ELF-1 (cell line): ENCODE measurements at regions not wholly inside any gene's neighbourhood (a gene's known extent, or its start where the extent isn't known, plus 50 kb on each side); places are given as distances from the start of the nearest gene placed in this dataset.

Experiments used
- DNase-seq: peaks from one replicate; pipeline ENCODE4 v3.0.0-alpha.2; 2016; ENCODE audit warnings: low read depth, low spot score

DNA sequence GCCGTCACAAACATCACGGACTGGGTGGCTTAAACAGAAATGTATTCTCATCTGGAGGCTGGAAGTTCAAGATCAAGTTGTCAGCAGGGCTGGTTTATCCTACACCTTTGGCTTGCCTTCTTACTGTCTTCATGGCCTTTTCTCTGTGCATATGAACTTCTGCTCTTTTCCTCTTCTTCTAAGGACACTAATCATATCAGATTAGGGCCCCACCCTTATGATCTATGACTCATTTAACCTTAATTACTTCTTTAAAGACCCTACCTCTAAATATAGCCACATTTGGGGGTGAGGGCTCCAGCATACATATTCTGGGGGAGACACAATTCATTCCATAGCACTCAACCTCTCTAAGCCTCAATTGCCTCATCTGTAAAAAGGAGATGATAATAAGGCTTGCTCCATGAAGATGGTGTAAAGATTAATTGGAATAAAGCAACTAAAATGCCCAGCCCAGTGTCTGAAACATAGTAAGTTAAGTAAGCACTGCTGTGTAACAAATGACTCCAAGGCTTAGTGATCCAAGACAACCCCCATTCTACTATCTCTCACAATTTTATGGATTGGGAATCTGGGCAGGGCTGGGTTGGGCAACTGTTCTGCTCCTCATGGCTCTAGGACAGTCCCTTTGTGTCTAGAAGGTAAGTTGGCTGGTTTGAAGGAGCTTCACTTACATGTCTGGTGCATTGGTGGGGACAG, 119.8 kb downstream of the BANF2 start:
- DNase-seq, result no peak

DNA sequence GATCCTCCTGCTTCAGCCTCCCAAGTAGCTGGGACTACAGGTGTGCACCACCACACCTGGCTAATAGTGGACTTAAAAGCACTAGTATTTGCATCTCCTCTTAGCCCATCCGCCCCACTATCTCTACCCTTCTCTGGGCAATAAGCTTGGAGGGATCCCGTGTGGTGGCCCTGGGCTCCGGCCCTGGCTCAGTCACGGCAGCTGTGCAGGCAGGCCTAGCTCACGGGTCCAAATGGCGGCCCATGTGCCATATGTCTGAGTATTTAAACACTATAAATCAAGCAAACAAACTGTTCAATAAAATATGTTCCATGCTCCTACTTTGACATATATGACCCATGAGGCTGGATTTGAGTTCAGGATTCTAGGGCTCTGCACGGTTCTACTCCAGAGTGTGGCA, 118.4 kb downstream of the BANF2 start:
- no peak for DNase-seq

DNA sequence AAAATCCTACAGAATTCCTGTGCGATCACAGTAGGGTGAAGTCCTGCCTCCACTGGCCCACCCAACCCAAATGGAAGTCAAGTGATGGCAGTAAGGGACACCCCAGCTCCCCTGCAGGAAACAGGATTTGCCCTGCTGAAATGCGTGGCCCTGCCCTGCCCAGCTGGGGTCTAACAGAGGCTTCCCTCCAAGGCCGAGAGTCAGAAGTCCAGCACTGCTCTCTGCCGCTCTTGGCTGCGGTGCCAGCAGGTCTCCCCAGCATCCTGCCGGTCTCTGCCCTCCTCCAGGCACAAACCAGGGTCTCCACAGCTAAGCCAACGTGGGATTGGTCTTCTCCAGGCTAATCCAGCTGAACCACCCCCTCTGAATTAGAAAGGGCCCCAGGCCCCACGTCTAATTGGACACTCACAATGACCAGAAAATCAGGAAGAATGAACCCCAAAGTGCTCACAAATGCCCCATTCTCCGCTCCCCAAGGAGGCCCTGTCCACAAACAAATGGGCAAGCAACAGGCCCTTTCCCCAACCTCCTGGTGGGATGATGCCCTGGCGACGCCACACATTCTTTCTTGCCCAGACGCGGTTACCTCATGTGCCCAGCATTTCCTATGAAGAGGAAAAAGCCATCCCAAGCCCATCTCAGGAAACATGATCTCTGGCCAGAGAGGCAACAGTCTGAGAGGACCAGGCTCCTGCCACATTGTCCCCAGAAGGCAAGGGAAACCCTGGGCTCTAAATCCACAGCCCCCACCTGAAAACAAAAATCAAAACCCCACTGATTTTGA, 117.2 kb downstream of the BANF2 start:
- DNase-seq, result no peak

DNA sequence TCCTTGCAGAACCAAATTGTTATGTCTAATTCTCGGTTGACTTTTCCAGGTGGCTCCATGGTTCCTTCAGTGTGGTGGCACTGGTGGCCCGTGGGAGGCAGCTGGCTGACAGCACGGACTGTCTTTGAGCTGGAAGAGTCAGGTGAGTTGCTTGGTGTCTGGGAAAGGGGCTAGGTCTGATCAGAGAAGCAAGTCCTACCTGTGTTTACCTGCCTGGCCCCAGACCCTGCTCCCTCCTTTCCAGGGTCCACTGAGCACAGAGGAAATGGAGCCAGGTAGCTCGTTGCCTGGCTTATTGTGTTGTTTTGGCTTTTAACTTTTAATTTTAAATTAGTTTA, 111.8 kb downstream of the BANF2 start:
- no peak for DNase-seq

DNA sequence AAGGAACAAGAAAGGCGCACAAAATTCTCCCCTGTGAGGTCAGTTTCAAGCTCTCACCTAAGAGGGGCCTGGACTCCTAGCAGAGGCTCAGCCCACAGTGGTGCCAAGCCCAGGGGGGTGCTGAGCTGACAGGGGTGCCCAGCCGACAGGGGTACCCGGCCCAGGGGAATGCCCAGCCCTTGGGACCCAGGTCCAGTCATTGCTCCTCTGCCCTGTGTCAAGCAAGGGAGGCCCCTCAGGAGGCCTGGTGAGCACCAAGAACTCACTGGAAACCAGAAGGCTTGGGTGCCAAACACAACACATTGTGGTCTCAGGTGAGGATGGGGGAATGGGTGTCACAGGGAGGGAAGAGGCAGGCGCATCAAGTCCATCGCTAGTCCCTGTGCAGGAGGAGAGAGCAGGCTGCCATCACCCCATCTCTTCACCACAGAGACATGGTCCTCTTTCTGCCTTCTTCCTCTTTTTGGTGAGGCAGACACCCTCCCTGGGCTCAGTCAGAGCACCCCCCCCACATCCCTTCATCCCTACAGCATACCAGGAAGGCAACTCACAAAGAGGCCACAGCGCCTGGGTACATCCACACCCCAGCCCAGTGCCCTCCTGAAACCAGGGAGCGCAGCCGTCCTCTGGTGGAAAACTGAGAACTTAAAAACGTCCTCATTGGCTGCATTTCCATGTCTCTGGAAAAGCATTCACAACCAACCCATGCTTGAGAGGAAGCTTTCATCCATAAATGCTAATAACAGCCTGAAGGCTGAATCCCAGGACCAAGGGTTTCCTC, 111.3 kb downstream of the BANF2 start:
- DNase-seq, result no peak

DNA sequence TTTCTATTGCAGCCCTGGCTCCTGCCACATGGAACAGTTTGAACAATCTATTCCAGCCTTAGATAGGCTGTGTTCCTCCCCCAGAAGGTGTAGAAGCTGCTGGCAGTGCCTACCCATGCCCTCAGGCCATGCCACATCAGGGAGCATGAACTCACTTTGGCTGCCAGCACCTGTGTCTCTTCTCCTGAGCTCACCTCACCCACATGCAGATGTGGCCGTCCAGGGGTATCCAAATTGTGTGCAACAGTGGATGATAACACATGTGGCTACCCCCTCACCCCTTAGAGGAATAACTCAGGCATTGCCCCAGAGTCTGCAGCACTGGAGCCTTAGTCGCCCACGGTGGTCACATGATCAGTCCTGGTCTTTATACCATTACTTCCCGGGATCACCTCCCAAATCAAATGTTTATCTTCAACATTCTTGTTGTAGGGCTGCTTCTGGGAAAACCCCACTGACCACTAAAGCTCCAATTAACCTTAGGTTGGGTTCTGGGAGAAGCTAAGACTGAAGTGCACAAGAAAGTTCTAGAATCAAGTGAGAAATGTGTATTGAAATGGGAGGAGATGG, 110.4 kb downstream of the BANF2 start:
- no peak for DNase-seq

DNA sequence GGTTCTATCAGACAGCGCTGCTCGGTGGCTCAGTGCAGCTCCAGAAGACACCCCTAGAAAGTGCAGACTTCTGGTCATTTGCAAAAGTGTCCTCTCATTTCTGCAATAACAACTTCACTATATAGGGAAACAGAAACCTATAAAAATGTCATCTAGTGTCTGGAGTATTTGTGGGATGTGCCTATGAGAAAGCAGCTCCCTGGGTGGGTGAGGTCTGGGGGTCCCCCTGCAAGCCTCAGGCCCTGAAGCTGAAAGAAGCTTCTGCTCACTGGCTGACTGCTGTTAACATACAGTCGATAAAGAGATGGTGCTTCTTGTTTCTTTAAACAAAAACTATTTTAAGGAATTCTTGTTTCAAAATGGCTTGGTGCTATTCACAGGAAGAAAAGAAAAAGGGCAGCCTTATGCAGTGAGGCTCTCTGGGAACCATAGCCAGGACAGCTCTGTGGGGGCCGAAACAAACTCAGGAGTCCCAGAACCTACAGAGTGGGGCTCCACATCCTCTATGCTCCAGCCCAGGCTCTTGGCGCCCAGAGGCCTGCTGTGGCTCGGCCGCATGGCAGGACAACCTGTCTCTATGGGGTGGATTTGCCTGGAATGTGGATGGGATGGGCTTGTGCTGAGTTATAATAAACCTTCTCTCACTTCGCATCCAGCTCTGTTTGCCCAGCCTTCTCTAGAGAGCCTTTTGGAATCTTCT, 109.7 kb downstream of the BANF2 start:
- no peak for DNase-seq

DNA sequence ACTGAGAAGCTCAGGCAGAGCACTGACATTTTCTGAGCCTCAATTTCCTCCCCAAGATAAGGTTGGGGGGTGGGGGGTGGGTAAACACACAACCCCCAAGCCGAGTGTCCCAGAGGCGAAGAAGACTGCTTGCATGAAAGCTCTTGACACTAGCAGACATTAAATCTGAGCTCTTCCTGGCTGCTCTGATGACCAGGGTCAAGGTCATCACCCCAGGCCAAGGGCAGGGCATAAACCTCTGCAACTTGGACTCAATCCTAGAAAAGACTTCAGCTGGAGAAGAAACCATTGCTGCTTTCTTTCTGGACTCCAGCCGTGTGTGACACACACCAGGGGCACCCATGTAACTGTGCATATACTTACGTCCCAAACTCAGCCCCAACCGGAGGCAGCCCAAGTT, 109.0 kb downstream of the BANF2 start:
- DNase-seq, result no peak

DNA sequence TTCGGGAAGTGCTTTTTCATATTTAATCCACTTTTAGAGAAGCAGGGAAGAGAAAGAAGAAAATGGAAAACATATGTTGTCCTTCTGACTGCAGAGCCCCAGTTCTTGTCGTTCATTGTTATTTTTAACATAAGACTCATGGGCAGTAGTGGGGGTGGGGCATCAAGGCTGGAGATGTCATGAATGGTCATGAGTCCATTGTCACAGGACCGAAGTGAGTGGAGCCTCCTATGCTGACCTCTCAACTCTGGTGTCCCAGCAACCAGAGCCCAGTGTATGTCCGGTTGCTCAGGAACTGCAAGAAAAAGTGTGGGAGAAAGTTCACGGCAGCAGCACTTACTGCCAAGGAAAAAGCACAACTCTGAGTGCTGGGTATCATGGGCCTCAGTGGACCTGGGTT, 108.6 kb downstream of the BANF2 start:
- no peak for DNase-seq

DNA sequence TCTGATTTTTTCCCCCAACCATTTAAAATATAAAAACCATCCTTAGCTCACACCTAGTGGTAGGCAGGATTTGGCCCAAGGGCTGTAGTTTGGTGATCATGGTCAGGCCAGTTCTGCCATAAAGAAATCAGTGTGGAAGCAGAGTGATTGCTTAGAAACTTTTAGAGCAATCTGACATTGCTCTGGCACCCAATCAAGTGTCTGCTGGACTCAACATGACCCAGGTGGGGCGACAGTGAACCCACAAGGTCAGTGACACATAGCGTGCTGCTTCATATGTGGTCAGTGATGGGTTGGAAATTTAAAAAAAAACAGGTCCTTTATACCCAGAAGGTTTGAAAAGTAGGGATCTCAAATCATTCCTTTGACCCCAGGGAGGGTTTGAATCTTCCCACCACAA, 107.9 kb downstream of the BANF2 start:
- DNase-seq, result no peak

DNA sequence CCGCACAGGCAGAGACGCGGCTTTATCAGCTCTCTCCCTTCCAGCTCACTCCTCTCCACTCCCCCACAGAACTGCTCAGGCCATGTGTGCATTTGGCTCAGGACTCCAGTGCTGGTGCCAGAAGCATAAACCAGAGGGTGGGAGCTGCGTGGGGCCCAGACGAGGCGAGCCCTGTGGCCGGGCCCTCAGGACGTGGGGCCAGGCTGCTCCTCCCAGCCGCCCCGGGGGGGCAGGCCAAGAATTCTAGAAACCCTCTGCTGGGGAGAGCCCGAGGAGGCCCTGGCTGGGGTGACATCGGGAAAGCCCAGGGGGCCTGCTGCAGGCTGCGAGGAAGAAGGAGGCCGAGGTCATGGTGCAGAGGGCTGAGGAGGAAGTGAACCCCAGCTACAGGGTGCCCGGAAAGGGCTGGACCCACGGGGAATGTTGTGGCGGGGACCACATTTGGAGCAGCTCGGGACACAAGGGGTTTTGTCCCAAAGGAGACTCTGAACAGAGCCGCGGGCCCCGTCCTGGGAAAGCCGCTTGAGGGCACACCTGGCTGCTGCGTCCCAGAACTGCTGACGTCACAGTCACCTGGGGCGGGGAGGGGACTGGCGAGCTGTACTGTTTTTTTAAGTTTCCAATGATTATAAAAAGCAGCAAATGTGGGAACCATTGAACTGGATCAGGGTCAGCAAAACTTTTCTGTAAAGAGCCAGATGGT, 107.1 kb downstream of the BANF2 start:
- peak; percentile 73 for DNase-seq

DNA sequence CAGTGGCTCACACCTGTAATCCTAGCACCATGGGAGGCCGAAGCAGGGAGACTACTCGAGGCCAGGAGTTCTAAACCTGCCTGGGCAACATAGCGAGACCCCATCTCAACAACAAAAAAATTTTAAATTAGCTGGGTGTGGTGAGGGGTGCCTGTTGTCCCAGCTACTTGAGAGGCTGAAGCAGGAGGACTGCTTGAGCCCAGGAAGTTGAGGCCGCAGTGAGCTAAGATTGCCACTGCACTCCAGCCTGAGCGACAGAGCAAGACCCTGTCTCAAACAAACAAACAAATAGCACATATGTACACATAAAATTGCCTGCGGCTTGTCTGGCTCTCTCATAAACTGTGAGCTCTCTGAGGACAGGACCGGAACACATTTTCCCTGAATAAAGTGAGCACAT, 106.3 kb downstream of the BANF2 start:
- DNase-seq, result no peak

DNA sequence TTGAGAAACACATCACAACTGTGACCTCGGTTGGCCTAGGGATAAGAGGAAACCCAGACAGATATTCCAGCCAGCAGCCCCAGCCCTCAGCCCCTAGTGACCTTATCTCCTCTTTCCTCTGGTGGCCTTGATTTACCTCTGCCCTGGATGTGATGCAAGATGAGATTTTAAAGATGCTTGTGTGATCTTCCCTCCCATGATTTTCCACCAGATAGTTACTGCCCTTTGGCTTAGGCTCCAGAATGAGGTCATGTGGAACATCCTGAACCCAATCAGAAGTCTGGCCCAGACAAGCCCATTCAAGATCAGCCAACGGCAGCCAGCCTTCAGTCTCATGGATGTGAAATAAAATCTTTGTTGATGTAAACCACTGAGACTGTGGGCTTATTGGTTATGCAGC, 104.0 kb downstream of the BANF2 start:
- DNase-seq, result no peak

DNA sequence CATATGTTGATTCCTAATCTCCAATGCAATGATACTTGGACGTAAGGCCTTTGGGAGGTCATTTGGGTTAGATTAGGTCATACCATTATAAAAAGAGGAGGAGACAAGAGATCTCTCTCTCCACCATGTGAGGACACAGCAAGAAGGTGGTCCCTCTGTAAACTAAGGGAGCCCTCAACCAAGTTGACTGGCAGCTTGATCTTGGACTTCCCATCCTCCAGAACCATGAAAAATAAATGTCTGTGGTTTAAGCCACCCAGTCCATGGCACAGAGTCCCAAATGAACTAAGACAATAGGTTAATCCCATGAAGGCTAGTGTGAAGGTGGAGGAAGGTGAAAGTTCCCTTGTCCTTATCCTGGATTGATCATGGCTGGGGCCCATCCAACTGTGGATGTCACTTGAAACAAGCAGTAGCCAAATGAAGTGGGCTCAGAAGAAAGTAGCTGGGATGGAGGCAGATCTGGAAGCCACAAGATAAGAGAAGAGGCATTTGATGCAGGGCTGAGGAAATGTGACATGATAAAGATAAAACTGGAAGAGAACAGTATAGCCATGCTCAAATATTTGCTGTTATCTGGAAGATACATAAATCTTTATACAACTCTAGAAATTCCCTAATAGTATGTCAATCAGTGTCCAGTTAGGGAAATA, 99.9 kb downstream of the BANF2 start:
- DNase-seq, result no peak

DNA sequence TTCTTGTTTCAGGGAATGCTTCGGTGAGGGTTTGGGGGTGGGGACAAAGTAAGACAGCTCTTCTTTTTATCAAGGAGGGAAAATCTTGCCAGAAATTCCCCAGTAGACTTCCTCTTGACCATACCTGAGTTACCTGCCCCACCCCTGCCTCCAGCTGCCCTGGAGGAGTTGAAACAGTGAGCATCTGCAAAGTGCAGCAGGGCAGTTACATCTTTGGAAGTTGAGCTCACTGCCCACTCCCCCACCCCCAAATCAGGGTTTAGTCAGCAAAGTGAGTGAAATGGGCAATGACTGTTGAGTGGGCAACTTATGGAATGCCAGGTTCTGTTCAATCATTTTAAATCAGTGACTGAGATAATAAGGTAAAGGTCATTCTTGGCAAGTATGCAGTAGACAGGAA, 98.8 kb downstream of the BANF2 start:
- no peak for DNase-seq

DNA sequence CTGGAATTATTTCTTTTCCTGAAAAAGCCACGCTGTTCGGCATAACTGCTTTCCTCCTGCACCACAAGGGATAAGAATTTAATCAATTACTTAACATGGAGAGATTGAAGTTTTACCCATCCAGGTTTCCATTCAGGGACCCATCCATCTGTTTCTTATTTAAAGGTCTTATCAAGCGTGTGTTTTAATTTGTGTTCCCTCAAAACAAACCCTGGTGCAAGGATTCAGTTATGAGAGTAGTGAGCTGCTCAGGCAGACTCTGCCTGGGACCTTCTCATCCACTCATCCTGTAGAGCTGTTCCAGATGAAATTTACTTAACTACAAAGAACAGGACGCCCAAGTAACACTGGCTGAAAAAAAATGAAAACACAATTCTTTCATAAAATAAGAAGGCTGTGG, 97.8 kb downstream of the BANF2 start:
- DNase-seq, result no peak

DNA sequence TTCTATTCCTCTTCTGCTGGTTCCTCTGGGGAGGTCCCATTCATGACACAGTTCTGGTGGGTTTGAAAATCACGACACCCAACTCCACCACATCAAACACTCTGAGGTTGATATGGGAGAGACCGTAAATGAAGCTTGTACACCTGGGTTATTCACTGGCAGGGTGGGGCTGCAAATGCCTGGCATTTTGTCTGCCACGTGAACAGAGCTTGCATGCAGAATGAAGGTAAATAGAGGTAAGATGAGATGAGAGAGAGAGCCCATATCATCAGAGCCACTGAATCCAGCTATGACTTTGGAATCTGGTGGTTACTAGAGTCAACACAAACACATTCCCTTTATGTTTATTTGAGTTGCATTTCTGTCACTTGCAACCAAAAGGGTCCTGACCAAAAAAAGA, 97.4 kb downstream of the BANF2 start:
- DNase-seq, result no peak

DNA sequence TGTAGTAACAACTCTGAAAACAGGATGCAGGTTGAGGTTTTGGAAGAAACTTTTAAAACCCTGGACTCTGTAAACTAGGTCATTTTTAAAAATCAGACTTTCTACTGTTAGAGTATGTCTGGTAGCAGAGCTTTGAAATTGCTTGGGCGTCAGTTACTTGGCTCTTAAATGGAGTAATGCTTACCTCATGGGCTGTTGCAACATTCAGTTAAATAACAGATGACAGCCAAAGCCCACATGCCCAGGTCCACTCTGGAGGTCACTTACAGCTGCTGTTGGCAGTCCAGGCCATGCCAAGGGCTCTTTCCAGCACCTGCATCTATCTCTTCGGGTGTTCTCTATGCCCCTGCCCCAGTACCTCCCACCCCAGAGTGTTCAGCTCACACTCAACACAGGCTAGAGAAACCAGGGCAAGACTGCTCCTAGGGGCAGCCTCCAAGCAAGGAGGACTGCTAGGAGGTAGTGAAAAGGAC, 96.4 kb downstream of the BANF2 start:
- DNase-seq, result no peak

DNA sequence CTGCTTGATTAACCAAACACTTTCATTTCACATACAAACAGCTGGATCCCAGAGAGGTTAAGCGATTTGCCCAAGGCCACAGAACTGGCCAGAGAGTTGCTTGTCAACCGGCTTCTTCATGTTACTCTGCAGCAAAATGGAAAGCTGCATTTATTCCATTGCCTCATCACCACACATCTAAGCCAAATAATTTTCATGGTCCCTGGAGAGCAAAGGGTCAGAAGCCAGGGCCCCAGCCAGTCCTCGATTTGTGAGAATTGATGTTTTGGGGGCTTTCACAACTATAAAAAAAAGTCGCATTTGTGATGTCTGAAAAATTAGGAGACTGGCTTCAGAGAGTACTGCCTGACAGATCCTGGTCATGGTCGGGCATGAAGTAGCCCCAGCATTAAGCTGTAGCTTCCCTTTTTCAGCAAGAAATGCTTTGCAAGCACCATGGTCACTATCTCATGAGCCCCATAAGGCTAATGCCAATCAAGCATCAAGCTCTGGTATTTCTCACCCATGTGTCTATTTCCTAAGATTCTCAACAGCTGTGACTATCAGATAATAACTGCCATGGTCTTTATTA, 95.8 kb downstream of the BANF2 start:
- no peak for DNase-seq

DNA sequence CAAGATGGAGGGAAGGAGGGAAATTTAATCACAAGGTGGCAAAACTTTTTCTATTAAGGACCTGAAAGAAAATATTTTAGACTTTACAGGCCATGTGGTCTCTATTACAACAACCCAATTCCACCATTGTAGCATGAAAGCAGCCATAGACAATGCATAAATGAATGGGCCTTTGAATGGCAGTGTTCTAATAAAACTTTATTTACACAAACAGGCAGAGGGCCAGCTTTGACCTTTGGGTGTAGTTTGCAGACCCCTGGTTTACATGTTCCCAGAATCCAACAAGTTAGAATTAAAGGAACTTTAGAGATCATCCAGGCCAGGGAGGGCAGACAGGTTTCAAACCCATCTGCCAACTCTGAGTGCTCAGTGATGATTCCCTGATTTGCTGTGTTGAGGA, 95.2 kb downstream of the BANF2 start:
- no peak for DNase-seq
